ENCODE measurements at regions not wholly inside any gene's neighbourhood (a gene's known extent, or its start where the extent isn't known, plus 50 kb on each side); places are given as distances from the start of the nearest gene placed in this dataset.

DNA sequence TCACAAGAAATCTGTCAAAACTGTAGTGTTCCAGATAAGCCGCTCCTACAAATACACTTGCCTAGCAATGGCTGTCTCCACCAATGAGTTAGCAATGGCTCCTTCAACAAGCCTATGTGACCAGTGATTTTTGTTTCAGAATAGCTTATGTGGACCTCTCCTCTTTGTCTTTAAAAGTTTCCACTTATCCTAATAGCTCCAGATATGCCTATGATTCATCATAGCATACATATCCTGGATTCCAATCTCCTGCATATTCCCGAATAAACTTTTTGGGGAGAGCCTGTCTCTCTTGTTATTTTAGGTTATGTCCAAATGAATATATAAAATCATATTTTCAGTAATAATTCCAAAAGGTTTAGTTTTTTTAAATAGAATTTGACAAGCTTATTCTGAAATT is 510.6 kb downstream of the ARL4A start:
- H3K4me3 ChIP-seq (ENCODE audit: low read depth, low read length), result no peak overlapping the region
- no peaks in the 10 kb centered on the region for H3K9me3 ChIP-seq (ENCODE audit: severe bottlenecking)
- H3K27me3 ChIP-seq (ENCODE audit: insufficient read depth, low read depth, severe bottlenecking), result no peaks in the 10 kb centered on the region
- H3K27ac ChIP-seq, result no peak overlapping the region
- no peak for DNase-seq
- no peaks in the 10 kb centered on the region for H3K36me3 ChIP-seq
- TF ChIP-seq, protein P1, sequence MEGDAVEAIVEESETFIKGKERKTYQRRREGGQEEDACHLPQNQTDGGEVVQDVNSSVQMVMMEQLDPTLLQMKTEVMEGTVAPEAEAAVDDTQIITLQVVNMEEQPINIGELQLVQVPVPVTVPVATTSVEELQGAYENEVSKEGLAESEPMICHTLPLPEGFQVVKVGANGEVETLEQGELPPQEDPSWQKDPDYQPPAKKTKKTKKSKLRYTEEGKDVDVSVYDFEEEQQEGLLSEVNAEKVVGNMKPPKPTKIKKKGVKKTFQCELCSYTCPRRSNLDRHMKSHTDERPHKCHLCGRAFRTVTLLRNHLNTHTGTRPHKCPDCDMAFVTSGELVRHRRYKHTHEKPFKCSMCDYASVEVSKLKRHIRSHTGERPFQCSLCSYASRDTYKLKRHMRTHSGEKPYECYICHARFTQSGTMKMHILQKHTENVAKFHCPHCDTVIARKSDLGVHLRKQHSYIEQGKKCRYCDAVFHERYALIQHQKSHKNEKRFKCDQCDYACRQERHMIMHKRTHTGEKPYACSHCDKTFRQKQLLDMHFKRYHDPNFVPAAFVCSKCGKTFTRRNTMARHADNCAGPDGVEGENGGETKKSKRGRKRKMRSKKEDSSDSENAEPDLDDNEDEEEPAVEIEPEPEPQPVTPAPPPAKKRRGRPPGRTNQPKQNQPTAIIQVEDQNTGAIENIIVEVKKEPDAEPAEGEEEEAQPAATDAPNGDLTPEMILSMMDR (IDR thresholded peaks at IDR 0.05; ENCODE audit: low read depth, low read length), result no peak

DNA sequence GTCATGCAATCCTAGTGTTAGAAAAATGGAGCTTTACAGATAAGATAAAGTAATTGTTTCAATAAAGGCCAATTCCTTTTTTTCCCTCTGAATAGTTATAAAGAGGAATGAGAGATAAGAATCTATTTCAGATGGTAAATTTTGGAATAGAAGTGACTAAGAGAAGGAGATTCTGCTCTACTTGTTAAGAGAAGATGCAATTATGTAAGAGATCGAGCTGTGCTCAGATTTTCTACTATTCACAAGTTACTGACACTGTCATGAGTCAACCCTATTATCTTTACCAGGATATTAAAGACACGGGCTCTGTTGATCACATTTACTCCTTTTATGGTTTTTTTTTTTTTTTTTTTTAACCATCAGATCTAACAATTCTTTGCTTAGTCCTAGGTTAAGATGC is 511.3 kb downstream of the ARL4A start:
- Histone ChIP-seq H3K27me3 (ENCODE audit: insufficient read depth, low read depth, severe bottlenecking) (no peaks in the 10 kb centered on the region), H3K36me3 (no peaks in the 10 kb centered on the region), H3K4me3 (ENCODE audit: low read depth, low read length) (no peak overlapping the region), H3K27ac (no peak overlapping the region), H3K9me3 (ENCODE audit: severe bottlenecking) (no peaks in the 10 kb centered on the region)
- TF ChIP-seq, protein P1 (IDR thresholded peaks at IDR 0.05; ENCODE audit: low read depth, low read length), result no peak
- DNase-seq, result no peak

DNA sequence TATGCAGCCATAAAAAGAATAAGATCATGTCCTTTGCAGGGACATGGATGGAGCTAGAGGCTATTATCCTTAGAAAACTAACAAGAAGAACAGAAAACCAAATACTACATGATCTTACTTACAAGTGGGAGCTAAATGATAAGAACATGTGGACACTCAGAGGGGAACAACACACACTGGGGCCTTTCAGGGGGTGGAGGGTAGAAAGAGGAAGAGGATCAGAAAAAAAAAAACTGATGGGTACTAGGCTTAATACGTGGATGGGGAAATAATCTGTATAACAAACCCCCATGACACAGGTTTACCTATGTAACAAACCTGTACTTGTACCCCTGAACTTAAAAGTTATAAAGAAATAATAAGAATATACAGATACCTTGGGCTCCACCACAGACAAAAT is 514.2 kb downstream of the ARL4A start:
- Histone ChIP-seq H3K27me3 (ENCODE audit: insufficient read depth, low read depth, severe bottlenecking) (no peaks in the 10 kb centered on the region), H3K4me3 (ENCODE audit: low read depth, low read length) (no peak overlapping the region), H3K36me3 (no peaks in the 10 kb centered on the region), H3K27ac (no peak overlapping the region), H3K9me3 (ENCODE audit: severe bottlenecking) (no peaks in the 10 kb centered on the region)
- DNase-seq, result no peak
- TF ChIP-seq, protein P1 (IDR thresholded peaks at IDR 0.05; ENCODE audit: low read depth, low read length), result no peak

DNA sequence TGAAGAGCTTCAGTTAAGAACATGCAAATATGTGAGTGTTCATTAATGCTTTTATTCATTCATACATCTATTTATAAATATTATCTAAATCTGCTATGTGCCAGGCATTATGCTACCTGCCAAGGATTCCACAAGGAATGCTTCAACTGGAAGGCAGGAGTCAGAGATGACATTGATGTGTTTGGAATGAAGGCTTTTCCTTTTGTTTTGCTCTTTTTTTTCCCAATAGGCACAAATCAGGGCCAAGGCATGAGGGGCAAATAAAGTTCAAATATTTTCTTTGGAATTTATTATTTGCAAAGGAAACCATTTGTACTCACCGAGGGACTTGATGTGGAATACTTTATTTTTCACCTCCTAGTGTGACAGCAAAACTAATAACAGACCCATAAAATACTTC is 530.3 kb downstream of the ARL4A start:
- Histone ChIP-seq H3K4me3 (ENCODE audit: low read depth, low read length) (no peak overlapping the region), H3K27ac (no peak overlapping the region), H3K36me3 (no peaks in the 10 kb centered on the region), H3K9me3 (ENCODE audit: severe bottlenecking) (no peaks in the 10 kb centered on the region), H3K27me3 (ENCODE audit: insufficient read depth, low read depth, severe bottlenecking) (no peaks in the 10 kb centered on the region)
- TF ChIP-seq, protein P1 (IDR thresholded peaks at IDR 0.05; ENCODE audit: low read depth, low read length), result no peak
- no peak for DNase-seq

DNA sequence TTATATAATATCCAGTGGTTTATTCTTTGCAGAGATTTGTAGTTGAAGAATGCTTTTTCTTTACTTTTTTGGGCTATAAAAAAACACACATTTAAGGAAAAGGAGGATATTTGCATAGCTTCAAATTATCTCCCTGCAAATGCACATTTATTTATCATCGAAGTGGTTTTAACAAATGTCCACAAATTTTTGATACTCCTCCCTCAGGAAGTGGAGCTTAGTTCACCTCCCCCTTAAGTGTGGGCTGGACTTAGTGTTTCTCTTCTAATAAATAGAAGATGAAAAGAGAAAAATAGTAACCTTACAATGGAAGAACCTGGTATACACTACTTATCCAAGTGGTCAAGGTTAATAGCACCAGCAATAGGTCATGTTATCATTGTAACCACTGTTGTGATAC is 537.6 kb downstream of the ARL4A start:
- H3K9me3 ChIP-seq (ENCODE audit: severe bottlenecking), result no peaks in the 10 kb centered on the region
- DNase-seq, result no peak
- no peak overlapping the region for H3K4me3 ChIP-seq (ENCODE audit: low read depth, low read length)
- no peaks in the 10 kb centered on the region for H3K36me3 ChIP-seq
- H3K27ac ChIP-seq, result no peak overlapping the region
- TF ChIP-seq, protein P1 (IDR thresholded peaks at IDR 0.05; ENCODE audit: low read depth, low read length), result no peak
- no peaks in the 10 kb centered on the region for H3K27me3 ChIP-seq (ENCODE audit: insufficient read depth, low read depth, severe bottlenecking)

DNA sequence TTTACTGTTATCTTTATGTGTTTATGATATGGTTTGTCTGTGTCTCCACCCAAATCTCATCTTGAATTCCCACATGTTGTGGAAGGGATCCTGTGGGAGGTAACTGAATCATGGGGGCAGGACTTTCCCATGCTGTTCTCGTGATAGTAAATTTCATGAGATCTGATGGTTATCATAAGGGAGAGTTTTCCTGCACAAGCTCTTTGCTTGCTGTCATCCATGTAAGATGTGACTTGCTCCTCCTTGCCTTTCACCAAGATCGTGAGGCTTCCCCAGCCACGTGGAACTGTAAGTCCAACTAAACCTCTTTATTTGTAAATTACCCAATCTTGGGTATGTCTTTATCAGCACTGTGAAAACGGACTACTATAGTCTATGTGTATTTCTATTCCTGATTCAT is 539.0 kb downstream of the ARL4A start:
- no peak overlapping the region for H3K27ac ChIP-seq
- TF ChIP-seq, protein P1 (IDR thresholded peaks at IDR 0.05; ENCODE audit: low read depth, low read length), result no peak

More for the DNA sequence above, 539.0 kb downstream of the ARL4A start:
- DNase-seq, result no peak
- no peaks in the 10 kb centered on the region for H3K9me3 ChIP-seq (ENCODE audit: severe bottlenecking)
- H3K27me3 ChIP-seq (ENCODE audit: insufficient read depth, low read depth, severe bottlenecking), result no peaks in the 10 kb centered on the region
- H3K4me3 ChIP-seq (ENCODE audit: low read depth, low read length), result no peak overlapping the region
- no peaks in the 10 kb centered on the region for H3K36me3 ChIP-seq

Measured in WERI-Rb-1 (cell line).